Endothelial cell of umbilical vein (primary cell): ENCODE measurements at regions not wholly inside any gene's neighbourhood (a gene's known extent, or its start where the extent isn't known, plus 50 kb on each side); places are given as distances from the start of the nearest gene placed in this dataset.

ENCODE experiments used
- BruUV-seq: library from RNA; stranded (reverse); fragments of 400-500 nt; replicated peaks from 2 replicates; lab custom pipeline; 2021; lab: Mats Ljungman, UMichigan
- CTCF ChIA-PET: fragments of 300-600, 350-600 bp; sonication (Branson Sonifier 250); formaldehyde crosslinking; loops from one replicate; lab custom pipeline; 2021; ENCODE audit warnings: antibody characterized with exemption, inconsistent platforms; lab: Charles Lee
- POLR2A ChIA-PET: fragments of 300-600, 350-600 bp; sonication (Branson Sonifier 250); formaldehyde crosslinking; loops from one replicate; lab custom pipeline; 2021; ENCODE audit warnings: antibody characterized with exemption, inconsistent platforms; lab: Charles Lee
- DNase-seq: peaks from one replicate; pipeline ENCODE4 v3.0.0-alpha.2; 2011; ENCODE audit warnings: low read depth, low spot score
- FAIRE-seq: peaks from 2 replicates; lab custom pipeline; 2011; peaks lifted over from hg19 to GRCh38; lab: Jason Lieb, UNC
- H2AFZ ChIP-seq: 2 replicates; pipeline ENCODE4 v1.6.0; 2012; ENCODE audit warnings: low read depth, low read length, control low read depth, inconsistent platforms
- H3K27ac ChIP-seq: 2 replicates; pipeline ENCODE4 v1.5.1; 2011; ENCODE audit warnings: low read depth, mild to moderate bottlenecking, control low read depth, low read length, moderate library complexity; ENCODE audit not compliant: insufficient read depth
- H3K27me3 ChIP-seq, 2 experiments: 2 replicates each; pipeline versions ENCODE4 v1.6.0 to v1.6.1; 2011; ENCODE audit warnings: low read length in 2 of 2, mixed read lengths in 1 of 2; ENCODE audit not compliant: control insufficient read depth in 2 of 2, insufficient read depth in 2 of 2
- H3K36me3 ChIP-seq, 2 experiments: 2 replicates in 1 of 2; 3 replicates in 1 of 2; pipeline ENCODE4 v1.5.1; 2011; ENCODE audit warnings: low read length in 2 of 2, mild to moderate bottlenecking in 1 of 2, moderate library complexity in 1 of 2; ENCODE audit not compliant: control insufficient read depth in 2 of 2, insufficient read depth in 2 of 2; ENCODE audit errors: extremely low read depth in 1 of 2
- H3K4me1 ChIP-seq: 3 replicates; pipeline ENCODE4 v1.5.1; 2011; ENCODE audit warnings: mild to moderate bottlenecking, low read length; ENCODE audit not compliant: control insufficient read depth, insufficient read depth; ENCODE audit errors: extremely low read depth
- H3K4me2 ChIP-seq: 2 replicates; pipeline ENCODE4 v1.6.1; 2011; ENCODE audit warnings: low read length, control low read depth, mixed read lengths; ENCODE audit not compliant: insufficient read depth
- H3K4me3 ChIP-seq, 3 experiments: fragments of 200-600 bp in 1 of 3; sonication (generic), shearing (Covaris generic) in 1 of 3; replicated peaks in 1 of 3; 2 replicates each; pipeline ENCODE4 v1.5.1; 2011 to 2016; ENCODE audit warnings: control low read depth in 3 of 3, low read length in 3 of 3, mild to moderate bottlenecking in 2 of 3, inconsistent platforms in 1 of 3, low read depth in 1 of 3, moderate library complexity in 1 of 3; ENCODE audit not compliant: insufficient read depth in 1 of 3
- H3K79me2 ChIP-seq: 2 replicates; pipeline ENCODE4 v1.6.0; 2012; ENCODE audit warnings: low read length, inconsistent platforms; ENCODE audit not compliant: control insufficient read depth, insufficient read depth
- H3K9ac ChIP-seq: replicated peaks from 2 replicates; pipeline ENCODE3; 2011; ENCODE audit warnings: low read length, control low read depth; ENCODE audit not compliant: insufficient read depth; ENCODE audit errors: extremely low read depth
- H3K9me1 ChIP-seq: replicated peaks from 3 replicates; pipeline ENCODE4 v1.6.0; 2011; ENCODE audit warnings: mild to moderate bottlenecking, low read length; ENCODE audit not compliant: control insufficient read depth, insufficient read depth; ENCODE audit errors: extremely low read depth
- H3K9me3 ChIP-seq: replicated peaks from 2 replicates; pipeline ENCODE4 v1.5.1; 2012; ENCODE audit warnings: low read length, inconsistent platforms; ENCODE audit not compliant: control insufficient read depth, insufficient read depth
- H4K20me1 ChIP-seq: replicated peaks from 2 replicates; pipeline ENCODE3; 2011; ENCODE audit warnings: mild to moderate bottlenecking, low read length; ENCODE audit not compliant: control insufficient read depth, insufficient read depth; ENCODE audit errors: extremely low read depth
- EZH2 ChIP-seq: IDR thresholded peaks from 2 replicates; pipeline ENCODE4 v1.6.1; 2012; ENCODE audit warnings: borderline replicate concordance, low read depth, mild to moderate bottlenecking, moderate library complexity, low read length, inconsistent platforms; ENCODE audit not compliant: severe bottlenecking
- FOS ChIP-seq: IDR thresholded peaks from 2 replicates; pipeline ENCODE4 v1.6.1; 2011; ENCODE audit warnings: mild to moderate bottlenecking, low read length, moderate library complexity, borderline replicate concordance; ENCODE audit not compliant: insufficient read depth
- GATA2 ChIP-seq: IDR thresholded peaks from 2 replicates; pipeline ENCODE4 v1.7.0; 2011; ENCODE audit warnings: low read depth, mild to moderate bottlenecking, moderate library complexity, mixed read lengths, low read length; ENCODE audit not compliant: insufficient read length, insufficient read depth
- JUN ChIP-seq: IDR thresholded peaks from 2 replicates; pipeline ENCODE4 v1.6.1; 2011; ENCODE audit warnings: borderline replicate concordance, low read depth; ENCODE audit not compliant: insufficient read length, insufficient read depth
- MAX ChIP-seq: IDR thresholded peaks from 2 replicates; pipeline ENCODE4 v1.6.1; 2011; ENCODE audit not compliant: insufficient read depth, insufficient read length
- MYC ChIP-seq: IDR thresholded peaks from one replicate; pipeline ENCODE4 v1.6.1; 2011; ENCODE audit warnings: mild to moderate bottlenecking, low read depth, low read length
- POLR2A ChIP-seq: IDR thresholded peaks from 2 replicates; pipeline ENCODE4 v1.6.1; 2012; ENCODE audit warnings: low read depth, mild to moderate bottlenecking, control low read depth, low read length
- POLR2AphosphoS5 ChIP-seq: IDR thresholded peaks from 2 replicates; pipeline ENCODE4 v1.6.1; 2012; ENCODE audit warnings: low read depth, mild to moderate bottlenecking, control low read depth, low read length, moderate library complexity; ENCODE audit not compliant: insufficient read depth
- dilution Hi-C: fragments of 300-500 bp; cut with MboI; formaldehyde crosslinking; loops from one replicate; pipeline ENCODE4 v1.15.0; 2019; ENCODE audit warnings: low sequenced_read_pairs; ENCODE audit not compliant: extremely low pct_ligation_motif_present
- intact Hi-C: fragments of 100-400 bp; cut with micrococcal nuclease; formaldehyde crosslinking; loops from one replicate; pipeline ENCODE4 v1.10.0; 2022
- TF ChIP-seq, protein P1 (sequence below), 2 donors: IDR thresholded peaks; 1 replicate in 1 of 2; 2 replicates in 1 of 2; pipeline ENCODE4 v1.5.1; 2011; ENCODE audit warnings: low read length in 2 of 2, mild to moderate bottlenecking in 2 of 2, moderate library complexity in 2 of 2, control low read depth in 1 of 2, inconsistent platforms in 1 of 2, low read depth in 1 of 2; ENCODE audit not compliant: insufficient read depth in 1 of 2; ENCODE audit errors: extremely low read depth in 1 of 2

DNA sequence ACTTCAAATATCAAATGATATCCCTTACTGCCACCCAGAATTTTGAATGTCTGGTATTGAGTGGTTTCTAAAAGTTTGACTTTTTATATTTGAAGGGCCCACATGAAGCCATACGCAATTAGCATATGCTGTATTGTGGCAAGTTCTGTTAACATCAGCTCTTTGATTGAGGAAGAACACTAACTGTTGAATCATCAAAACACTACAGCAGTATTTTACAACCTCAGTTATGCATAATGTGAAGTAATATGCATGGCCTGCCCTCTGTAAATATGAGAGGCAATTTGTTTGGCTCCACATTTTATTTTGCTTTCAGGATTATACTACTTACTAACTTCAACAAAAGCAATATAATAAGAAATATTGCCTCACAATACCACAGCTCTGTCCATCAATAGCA is 62.2 kb upstream of the DMD start:
- H3K9ac ChIP-seq, result no peak overlapping the region
- H3K4me1 ChIP-seq, result no peaks in the 10 kb centered on the region
- intact Hi-C loops, result no loop called here
- ChIA-PET CTCF (no interaction called here), POLR2A (no interaction called here)
- no peak overlapping the region for H3K4me2 ChIP-seq
- H3K27ac ChIP-seq, result no peak overlapping the region
- no peaks in the 10 kb centered on the region for H3K27me3 ChIP-seq
- TF ChIP-seq GATA2 (no peak), FOS (no peak), POLR2A (no peak), MYC (no peak), MAX (no peak), POLR2AphosphoS5 (no peak), EZH2 (no peak), JUN (no peak)
- TF ChIP-seq, protein P1, sequence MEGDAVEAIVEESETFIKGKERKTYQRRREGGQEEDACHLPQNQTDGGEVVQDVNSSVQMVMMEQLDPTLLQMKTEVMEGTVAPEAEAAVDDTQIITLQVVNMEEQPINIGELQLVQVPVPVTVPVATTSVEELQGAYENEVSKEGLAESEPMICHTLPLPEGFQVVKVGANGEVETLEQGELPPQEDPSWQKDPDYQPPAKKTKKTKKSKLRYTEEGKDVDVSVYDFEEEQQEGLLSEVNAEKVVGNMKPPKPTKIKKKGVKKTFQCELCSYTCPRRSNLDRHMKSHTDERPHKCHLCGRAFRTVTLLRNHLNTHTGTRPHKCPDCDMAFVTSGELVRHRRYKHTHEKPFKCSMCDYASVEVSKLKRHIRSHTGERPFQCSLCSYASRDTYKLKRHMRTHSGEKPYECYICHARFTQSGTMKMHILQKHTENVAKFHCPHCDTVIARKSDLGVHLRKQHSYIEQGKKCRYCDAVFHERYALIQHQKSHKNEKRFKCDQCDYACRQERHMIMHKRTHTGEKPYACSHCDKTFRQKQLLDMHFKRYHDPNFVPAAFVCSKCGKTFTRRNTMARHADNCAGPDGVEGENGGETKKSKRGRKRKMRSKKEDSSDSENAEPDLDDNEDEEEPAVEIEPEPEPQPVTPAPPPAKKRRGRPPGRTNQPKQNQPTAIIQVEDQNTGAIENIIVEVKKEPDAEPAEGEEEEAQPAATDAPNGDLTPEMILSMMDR (IDR thresholded peaks at IDR 0.05; ENCODE audit: extremely low read depth in 1 of 2, insufficient read depth in 1 of 2, low read depth in 1 of 2, low read length in 2 of 2), result no peak
- FAIRE-seq (no peak), DNase-seq (no peak)
- no peak overlapping the region for H3K4me3 ChIP-seq
- H3K9me1 ChIP-seq, result no peaks in the 10 kb centered on the region
- H2AFZ ChIP-seq, result no peak overlapping the region
- H3K36me3 ChIP-seq, result no peaks in the 10 kb centered on the region
- dilution Hi-C loops, result no loop called here
- H3K9me3 ChIP-seq, result no peaks in the 10 kb centered on the region
- no peaks in the 10 kb centered on the region for H4K20me1 ChIP-seq
- H3K79me2 ChIP-seq, result no peaks in the 10 kb centered on the region
- BruUV-seq, result no TSS peak
